Astrocyte of the cerebellum (primary cell): ENCODE measurements at regions not wholly inside any gene's neighbourhood (a gene's known extent, or its start where the extent isn't known, plus 50 kb on each side); places are given as distances from the start of the nearest gene placed in this dataset.

Experiments
- DNase-seq: peaks from one replicate; pipeline ENCODE4 v3.0.0-alpha.2; 2011; ENCODE audit warnings: low read depth
- H3K4me3 ChIP-seq: 2 replicates; pipeline ENCODE4 v1.5.1; 2011; ENCODE audit warnings: mild to moderate bottlenecking, low read depth, low read length, moderate library complexity
- in situ Hi-C: cut with HindIII; loops from 2 replicates; pipeline ENCODE4 v1.10.0; 2017; ENCODE audit warnings: low sequenced_read_pairs
- TF ChIP-seq, protein P1 (sequence below): IDR thresholded peaks from 2 replicates; pipeline ENCODE4 v1.5.1; 2012; ENCODE audit warnings: low read length, low read depth, moderate library complexity, mild to moderate bottlenecking; ENCODE audit errors: missing control alignments

DNA sequence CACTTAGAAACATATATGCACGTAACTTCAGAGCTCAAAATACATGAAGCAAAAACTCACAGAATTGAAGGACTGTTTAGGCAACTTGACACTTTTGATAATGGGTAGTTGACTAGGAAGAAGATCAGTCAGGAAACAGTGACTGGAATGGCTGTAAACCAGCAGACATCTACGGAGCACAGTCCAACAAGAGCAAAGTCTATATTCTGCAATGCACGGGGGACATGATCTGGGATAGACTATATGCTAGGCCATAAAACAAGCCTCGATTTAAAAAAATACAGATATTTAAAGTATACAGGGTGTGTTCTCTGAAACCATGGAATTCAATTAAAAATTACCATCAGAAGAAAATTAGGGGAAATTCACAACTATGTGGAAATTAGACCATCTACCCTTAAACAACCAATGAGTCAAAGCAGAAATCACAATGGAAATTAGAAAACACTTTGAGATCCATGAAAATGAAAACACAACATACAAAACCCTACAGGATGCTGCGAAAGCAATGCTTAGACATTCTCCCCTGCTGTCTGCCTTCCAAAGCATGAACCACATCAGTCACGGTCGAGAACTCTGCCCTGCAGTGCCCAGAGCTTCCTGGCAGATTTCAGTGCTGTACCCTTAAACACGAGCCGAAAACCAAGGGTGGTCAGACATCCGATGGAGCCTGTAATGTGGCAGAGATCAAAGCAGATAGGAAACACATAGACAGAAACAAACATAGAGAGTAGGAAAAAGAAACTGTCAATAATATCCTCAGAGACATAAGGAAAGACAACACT, 651.9 kb upstream of the HS6ST1 start:
- DNase-seq: no peak
- TF ChIP-seq, protein P1, sequence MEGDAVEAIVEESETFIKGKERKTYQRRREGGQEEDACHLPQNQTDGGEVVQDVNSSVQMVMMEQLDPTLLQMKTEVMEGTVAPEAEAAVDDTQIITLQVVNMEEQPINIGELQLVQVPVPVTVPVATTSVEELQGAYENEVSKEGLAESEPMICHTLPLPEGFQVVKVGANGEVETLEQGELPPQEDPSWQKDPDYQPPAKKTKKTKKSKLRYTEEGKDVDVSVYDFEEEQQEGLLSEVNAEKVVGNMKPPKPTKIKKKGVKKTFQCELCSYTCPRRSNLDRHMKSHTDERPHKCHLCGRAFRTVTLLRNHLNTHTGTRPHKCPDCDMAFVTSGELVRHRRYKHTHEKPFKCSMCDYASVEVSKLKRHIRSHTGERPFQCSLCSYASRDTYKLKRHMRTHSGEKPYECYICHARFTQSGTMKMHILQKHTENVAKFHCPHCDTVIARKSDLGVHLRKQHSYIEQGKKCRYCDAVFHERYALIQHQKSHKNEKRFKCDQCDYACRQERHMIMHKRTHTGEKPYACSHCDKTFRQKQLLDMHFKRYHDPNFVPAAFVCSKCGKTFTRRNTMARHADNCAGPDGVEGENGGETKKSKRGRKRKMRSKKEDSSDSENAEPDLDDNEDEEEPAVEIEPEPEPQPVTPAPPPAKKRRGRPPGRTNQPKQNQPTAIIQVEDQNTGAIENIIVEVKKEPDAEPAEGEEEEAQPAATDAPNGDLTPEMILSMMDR: no peak
- no peak overlapping the region for H3K4me3 ChIP-seq
- in situ Hi-C loops: no loop called here

GRCh38 chr2:128973566-128973965, 654.9 kb upstream of the HS6ST1 start:
- no peak for DNase-seq
- in situ Hi-C loops: no loop called here
- no peak overlapping the region for H3K4me3 ChIP-seq
- TF ChIP-seq, protein P1: no peak

DNA sequence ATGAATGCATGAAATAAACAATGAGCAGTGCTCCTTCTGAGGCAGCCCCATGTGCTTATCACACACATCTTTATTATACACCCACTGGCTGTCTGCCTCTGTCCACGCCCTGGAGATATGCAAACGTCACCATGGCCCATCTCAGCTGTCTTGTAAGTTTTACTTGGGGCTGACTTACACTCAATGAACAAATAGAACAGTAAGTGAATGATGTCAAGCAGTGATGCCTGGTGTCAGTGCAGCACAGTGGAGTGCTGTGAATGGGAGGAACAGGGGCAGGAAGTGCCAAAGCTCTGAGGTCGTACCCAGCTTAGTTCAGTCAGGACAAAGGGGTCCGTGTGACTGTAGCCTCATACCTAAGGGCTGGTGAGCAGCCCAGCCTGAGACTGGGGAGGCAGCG, 659.5 kb upstream of the HS6ST1 start:
- in situ Hi-C loops: no loop called here
- H3K4me3 ChIP-seq: no peak overlapping the region
- TF ChIP-seq, protein P1: no peak
- no peak for DNase-seq

DNA sequence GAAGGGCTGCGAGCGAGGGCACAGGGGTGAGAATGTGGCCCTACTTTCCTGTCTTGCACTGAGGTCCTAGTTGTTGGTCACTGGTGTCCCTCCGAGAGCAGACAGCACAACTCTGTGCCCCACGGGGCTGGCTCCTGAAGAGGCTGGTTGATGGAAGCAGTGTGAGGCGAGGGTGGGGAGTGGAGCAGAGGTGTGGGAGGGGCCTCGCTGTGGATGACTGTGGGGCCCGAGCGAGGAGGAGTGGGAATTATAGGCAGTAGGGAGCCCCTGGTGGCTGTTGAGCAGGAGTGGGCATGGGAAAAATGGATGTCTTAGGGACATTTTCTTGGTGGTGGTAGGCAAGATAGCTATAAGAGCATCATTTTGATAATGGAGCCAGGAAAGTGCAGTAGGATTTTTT, 660.5 kb upstream of the HS6ST1 start:
- no peak overlapping the region for H3K4me3 ChIP-seq
- TF ChIP-seq, protein P1: no peak
- in situ Hi-C loops: no loop called here
- DNase-seq: no peak

DNA sequence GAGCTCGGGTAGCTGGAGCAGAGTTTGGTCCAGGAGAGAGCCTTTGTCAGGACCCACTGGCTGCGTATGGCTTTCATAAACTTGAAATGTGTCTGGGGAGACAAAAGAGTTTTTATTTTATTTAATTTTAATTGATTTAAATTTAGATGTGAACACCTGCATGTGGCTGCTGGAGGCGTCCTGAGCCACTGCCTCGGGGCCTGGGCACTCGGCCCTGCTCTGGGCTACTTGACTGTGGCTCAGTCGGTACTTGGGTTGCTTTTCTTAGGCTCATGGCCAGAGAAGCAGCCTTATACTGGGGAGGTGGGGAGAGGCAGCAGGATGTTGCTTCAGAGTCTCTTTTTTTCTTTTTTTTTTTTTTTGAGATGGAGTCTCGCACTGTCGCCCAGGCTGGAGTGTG, 661.8 kb upstream of the HS6ST1 start:
- in situ Hi-C loops: no loop called here
- TF ChIP-seq, protein P1: no peak
- DNase-seq: no peak
- no peak overlapping the region for H3K4me3 ChIP-seq

- H3K4me3 ChIP-seq: no peak overlapping the region
- in situ Hi-C loops: no loop called here
- no peak for DNase-seq
- TF ChIP-seq, protein P1: no peak
Observed at GRCh38 chr2:128981353-128981752, 662.7 kb upstream of the HS6ST1 start.
